ENCODE measurements at regions not wholly inside any gene's neighbourhood (a gene's known extent, or its start where the extent isn't known, plus 50 kb on each side); places are given as distances from the start of the nearest gene placed in this dataset.

DNA sequence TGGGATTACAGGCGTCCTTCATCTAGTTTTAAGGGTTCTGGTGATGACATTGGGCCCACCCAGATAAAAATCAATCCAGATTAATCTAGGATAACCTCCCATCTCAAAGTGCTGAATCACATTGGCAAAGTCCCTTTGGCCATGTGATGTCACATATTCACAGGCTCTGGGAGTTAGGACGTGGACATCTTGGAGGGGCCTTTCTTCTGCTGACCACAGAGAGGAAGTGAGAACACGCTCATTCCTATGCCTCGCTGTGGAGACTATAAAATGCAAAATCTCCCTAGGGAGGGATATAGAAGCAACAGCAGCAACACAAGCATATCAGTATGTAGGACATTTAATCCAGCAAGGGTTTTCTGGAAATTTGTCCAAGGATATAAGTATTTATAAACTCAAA lies 266.0 kb upstream of the PITRM1 start:
- no peaks in the 10 kb centered on the region for H3K9me3 ChIP-seq
- intact Hi-C loops (cut with DNase I; ENCODE audit: low total_unique reads): no loop called here
- no peaks in the 10 kb centered on the region for H3K27me3 ChIP-seq
- no peaks in the 10 kb centered on the region for H3K4me1 ChIP-seq
- no peak overlapping the region for H3K27ac ChIP-seq
- H3K36me3 ChIP-seq (ENCODE audit: low read depth, missing control alignments): no peaks in the 10 kb centered on the region
- no peak overlapping the region for H3K4me3 ChIP-seq
- no peak for DNase-seq
- TF ChIP-seq, protein P1, sequence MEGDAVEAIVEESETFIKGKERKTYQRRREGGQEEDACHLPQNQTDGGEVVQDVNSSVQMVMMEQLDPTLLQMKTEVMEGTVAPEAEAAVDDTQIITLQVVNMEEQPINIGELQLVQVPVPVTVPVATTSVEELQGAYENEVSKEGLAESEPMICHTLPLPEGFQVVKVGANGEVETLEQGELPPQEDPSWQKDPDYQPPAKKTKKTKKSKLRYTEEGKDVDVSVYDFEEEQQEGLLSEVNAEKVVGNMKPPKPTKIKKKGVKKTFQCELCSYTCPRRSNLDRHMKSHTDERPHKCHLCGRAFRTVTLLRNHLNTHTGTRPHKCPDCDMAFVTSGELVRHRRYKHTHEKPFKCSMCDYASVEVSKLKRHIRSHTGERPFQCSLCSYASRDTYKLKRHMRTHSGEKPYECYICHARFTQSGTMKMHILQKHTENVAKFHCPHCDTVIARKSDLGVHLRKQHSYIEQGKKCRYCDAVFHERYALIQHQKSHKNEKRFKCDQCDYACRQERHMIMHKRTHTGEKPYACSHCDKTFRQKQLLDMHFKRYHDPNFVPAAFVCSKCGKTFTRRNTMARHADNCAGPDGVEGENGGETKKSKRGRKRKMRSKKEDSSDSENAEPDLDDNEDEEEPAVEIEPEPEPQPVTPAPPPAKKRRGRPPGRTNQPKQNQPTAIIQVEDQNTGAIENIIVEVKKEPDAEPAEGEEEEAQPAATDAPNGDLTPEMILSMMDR (IDR thresholded peaks at IDR 0.05): no peak
- TF ChIP-seq POLR2A (IDR thresholded peaks at IDR 0.05): no peak
- WGBS, 2 donors: 83 to 87% methylated on average over 4 of the region's 4 CpGs

DNA sequence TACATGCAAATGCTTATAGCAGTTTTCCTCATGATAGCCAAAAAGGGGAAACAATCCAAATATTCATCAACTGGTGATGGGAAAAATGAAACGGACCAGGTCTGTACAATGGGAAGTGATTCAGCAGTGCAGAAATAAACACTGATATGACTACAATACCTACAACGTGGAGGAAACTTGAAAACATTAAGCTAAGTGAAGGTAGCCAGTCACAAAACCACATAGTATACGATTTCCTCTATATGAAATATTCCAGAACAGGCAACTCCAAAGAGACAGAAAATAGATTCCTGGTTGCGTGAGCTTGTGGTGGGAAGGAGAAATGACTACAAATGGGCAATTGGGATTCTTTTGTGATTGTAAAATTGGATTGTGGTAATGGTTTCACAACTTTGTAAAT lies 263.1 kb upstream of the PITRM1 start:
- no peak for TF ChIP-seq POLR2A (IDR thresholded peaks at IDR 0.05)
- TF ChIP-seq, protein P1 (IDR thresholded peaks at IDR 0.05): no peak
- intact Hi-C loops (cut with DNase I; ENCODE audit: low total_unique reads): no loop called here
- H3K4me1 ChIP-seq: no peaks in the 10 kb centered on the region
- no peaks in the 10 kb centered on the region for H3K27me3 ChIP-seq
- H3K36me3 ChIP-seq (ENCODE audit: low read depth, missing control alignments): no peaks in the 10 kb centered on the region
- no peaks in the 10 kb centered on the region for H3K9me3 ChIP-seq
- no peak overlapping the region for H3K27ac ChIP-seq
- 76 to 82% methylated on average over 4 of the region's 4 CpGs for WGBS, 2 donors
- DNase-seq: no peak
- no peak overlapping the region for H3K4me3 ChIP-seq

DNA sequence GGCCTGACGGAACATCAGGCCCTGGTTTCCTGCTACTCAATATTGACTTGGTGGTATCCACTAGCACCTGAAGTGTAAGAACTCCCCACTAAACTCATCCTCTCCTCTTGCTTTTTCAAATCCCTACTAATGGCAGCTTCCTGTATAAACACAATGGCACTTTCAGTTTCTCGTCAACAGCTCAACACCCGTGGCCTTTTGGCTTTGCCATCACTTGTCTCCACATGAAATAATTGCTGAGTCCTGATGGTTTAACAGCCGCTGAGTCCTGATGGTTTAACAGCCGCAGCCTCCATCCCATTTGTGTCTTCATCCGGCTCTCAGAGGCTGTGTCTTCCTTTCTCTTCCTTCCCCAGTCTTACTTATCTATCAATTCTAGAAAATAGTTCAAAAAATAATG lies 261.4 kb upstream of the PITRM1 start:
- H3K9me3 ChIP-seq: no peaks in the 10 kb centered on the region
- 82 to 90% methylated on average over 6 of the region's 6 CpGs for WGBS, 2 donors
- no peaks in the 10 kb centered on the region for H3K27me3 ChIP-seq
- H3K4me1 ChIP-seq: no peaks in the 10 kb centered on the region
- no peak overlapping the region for H3K4me3 ChIP-seq
- intact Hi-C loops (cut with DNase I; ENCODE audit: low total_unique reads): no loop called here
- H3K27ac ChIP-seq: no peak overlapping the region
- TF ChIP-seq, protein P1 (IDR thresholded peaks at IDR 0.05): no peak
- no peak for TF ChIP-seq POLR2A (IDR thresholded peaks at IDR 0.05)
- DNase-seq: no peak
- no peaks in the 10 kb centered on the region for H3K36me3 ChIP-seq (ENCODE audit: low read depth, missing control alignments)

DNA sequence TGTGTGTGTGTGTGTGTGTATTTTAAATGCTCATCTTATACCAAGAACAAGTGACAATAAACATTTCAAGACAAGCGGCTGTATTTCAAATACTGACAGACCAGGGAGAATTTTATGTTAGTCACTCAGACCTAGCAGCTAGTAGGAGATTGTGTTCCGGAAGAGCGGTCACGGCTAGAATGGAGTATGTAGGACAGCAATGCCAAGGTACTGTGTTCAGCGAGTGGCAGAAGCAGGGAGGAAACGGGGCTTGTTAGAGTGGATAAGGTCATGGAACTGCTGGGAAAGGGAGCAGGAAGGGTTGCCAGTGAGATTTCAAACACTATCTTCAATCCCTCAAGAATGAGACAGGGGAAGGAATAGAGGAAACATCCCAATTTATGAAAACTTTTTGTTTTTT lies 260.5 kb upstream of the PITRM1 start:
- H3K27me3 ChIP-seq: no peaks in the 10 kb centered on the region
- 89 to 92% methylated on average over 6 of the region's 6 CpGs for WGBS, 2 donors
- H3K4me1 ChIP-seq: no peaks in the 10 kb centered on the region
- TF ChIP-seq, protein P1 (IDR thresholded peaks at IDR 0.05): no peak
- TF ChIP-seq POLR2A (IDR thresholded peaks at IDR 0.05): no peak
- H3K9me3 ChIP-seq: no peaks in the 10 kb centered on the region
- H3K27ac ChIP-seq: no peak overlapping the region
- DNase-seq: no peak
- H3K4me3 ChIP-seq: no peak overlapping the region
- H3K36me3 ChIP-seq (ENCODE audit: low read depth, missing control alignments): no peaks in the 10 kb centered on the region
- intact Hi-C loops (cut with DNase I; ENCODE audit: low total_unique reads): no loop called here

DNA sequence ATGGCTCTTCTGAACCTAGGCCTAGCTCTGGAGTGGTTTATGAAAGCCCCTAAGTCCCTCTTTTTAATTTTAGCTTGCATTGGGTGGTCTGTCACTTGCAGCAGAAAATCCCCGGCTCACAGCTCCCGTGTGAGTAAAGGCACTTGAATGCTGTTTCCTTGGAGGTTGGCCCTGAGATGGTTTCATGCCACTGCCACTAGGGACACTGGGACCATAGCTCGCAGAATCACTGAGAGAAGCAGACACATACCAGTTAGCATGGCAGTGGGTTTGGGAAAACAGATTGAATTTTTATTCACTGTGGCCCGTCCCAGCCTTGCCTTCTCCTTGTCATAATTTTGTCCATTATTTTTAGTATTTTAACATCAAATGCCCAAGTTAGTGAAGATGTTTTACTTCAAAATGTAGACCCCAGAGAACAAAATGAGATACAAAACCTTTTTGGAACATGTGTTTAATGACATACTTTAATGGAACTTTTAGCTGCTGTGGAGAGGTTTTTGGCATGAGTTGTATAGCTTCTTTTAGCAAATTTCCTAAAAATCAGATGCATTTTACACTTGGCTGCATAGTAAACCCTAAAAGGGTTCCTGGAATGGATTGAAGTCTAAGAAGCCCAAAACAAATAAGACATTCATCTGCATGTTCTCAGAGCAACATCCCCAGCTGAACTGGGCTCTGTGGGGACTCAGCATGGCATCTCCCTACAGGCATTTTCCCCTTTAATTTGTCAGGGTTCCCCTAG lies 259.7 kb upstream of the PITRM1 start:
- no peak for TF ChIP-seq POLR2A (IDR thresholded peaks at IDR 0.05)
- TF ChIP-seq, protein P1 (IDR thresholded peaks at IDR 0.05): no peak
- Histone ChIP-seq H3K9me3 (no peaks in the 10 kb centered on the region), H3K4me3 (no peak overlapping the region), H3K27ac (no peak overlapping the region), H3K36me3 (ENCODE audit: low read depth, missing control alignments) (no peaks in the 10 kb centered on the region), H3K27me3 (no peaks in the 10 kb centered on the region), H3K4me1 (no peaks in the 10 kb centered on the region)
- intact Hi-C loops (cut with DNase I; ENCODE audit: low total_unique reads): no loop called here
- WGBS, 2 donors: 91 to 92% methylated on average over 4 of the region's 4 CpGs
- no peak for DNase-seq
